Tibial nerve (tissue), 4 donors: ENCODE measurements at regions not wholly inside any gene's neighbourhood (a gene's known extent, or its start where the extent isn't known, plus 50 kb on each side); places are given as distances from the start of the nearest gene placed in this dataset.

Experiments used
- DNase-seq, 2 donors: peaks; one replicate each; pipeline ENCODE4 v3.0.0-alpha.2; 2019; ENCODE audit warnings: low spot score in 2 of 2
- H3K27ac ChIP-seq, 4 donors: fragments of 200-600 bp; sonication (generic) in 3 of 4; one replicate each; pipeline ENCODE4 v1.5.1; 2017 to 2019; ENCODE audit warnings: mild to moderate bottlenecking in 1 of 4
- H3K27me3 ChIP-seq, 2 donors: fragments of 200-600 bp; sonication (generic) in 1 of 2; one replicate each; pipeline versions ENCODE4 v1.5.1 to v1.6.0; 2017 to 2019
- H3K36me3 ChIP-seq, 3 donors: fragments of 200-600 bp; sonication (generic); one replicate each; pipeline ENCODE4 v1.5.1; 2018 to 2019
- H3K4me1 ChIP-seq, 4 donors: fragments of 200-600 bp; sonication (generic) in 3 of 4; one replicate each; pipeline ENCODE4 v1.5.1; 2017 to 2019
- H3K4me3 ChIP-seq, 4 donors: fragments of 200-600 bp; sonication (generic) in 3 of 4; one replicate each; pipeline ENCODE4 v1.5.1; 2017 to 2019; ENCODE audit warnings: mild to moderate bottlenecking in 1 of 4, moderate library complexity in 1 of 4
- H3K9me3 ChIP-seq, 4 donors: fragments of 200-600 bp; sonication (generic) in 3 of 4; one replicate each; pipeline ENCODE4 v1.5.1; 2017 to 2019
- CTCF ChIP-seq, 5 experiments: fragments of 200-600 bp in 3 of 5; fragments of 450-650 bp in 2 of 5; sonication (generic) in 3 of 5; IDR thresholded peaks; one replicate each; pipeline ENCODE4 v1.5.1; 2016 to 2019; ENCODE audit warnings: antibody characterized with exemption in 5 of 5, mild to moderate bottlenecking in 3 of 5, moderate library complexity in 2 of 5
- EP300 ChIP-seq, 2 donors: sonication (generic); formaldehyde crosslinking; IDR thresholded peaks; one replicate each; pipeline ENCODE4 v1.6.1; 2017; ENCODE audit warnings: antibody characterized with exemption in 2 of 2, mild to moderate bottlenecking in 1 of 2
- POLR2A ChIP-seq, 2 donors: fragments of 450-650 bp; IDR thresholded peaks; one replicate each; pipeline ENCODE4 v1.6.1; 2017; ENCODE audit warnings: antibody characterized with exemption in 2 of 2, mild to moderate bottlenecking in 2 of 2, moderate library complexity in 2 of 2
- WGBS, 2 donors: methylation state at CpG; one replicate each; pipeline ENCODE4 v1.1.5; 2018; 5-methylcytosine and 5-hydroxymethylcytosine counted together

DNA sequence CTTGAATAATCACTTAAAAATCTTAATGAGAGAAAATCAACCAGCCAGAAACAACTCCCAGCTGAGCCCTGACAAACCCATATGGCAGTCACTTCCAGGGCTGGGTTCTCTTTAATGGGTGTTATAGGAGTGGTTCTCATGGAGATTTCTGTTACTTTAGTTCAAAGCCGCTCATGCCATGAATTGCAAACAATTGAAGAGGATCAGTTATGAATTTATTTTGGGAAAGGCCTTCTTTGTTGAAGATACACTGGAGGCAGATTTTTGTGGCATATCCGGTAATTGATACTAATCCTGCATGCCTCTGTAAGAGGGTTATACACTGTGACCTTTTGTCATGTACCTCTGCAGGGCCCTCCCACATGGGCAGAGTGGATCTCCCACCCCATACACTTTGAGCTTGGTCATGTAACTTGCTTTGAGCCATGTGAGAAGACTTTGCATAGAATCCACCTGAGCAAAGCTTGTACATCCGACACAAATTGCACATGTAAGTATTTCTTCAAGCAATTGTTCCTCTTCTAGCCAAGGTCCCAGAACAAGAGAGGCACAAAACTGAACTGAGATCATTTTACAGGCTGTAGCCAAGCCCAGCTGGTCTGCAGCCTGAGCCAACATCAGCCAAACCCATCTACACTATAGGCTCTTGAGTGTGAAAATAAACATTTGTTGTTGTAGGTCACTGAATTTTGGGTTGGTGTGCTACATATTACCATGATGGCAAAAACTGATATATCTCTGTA lies 492.3 kb downstream of the PREX1 start:
- no peak overlapping the region for H3K4me3 ChIP-seq
- H3K27me3 ChIP-seq: no peaks in the 10 kb centered on the region
- DNase-seq: no peak
- H3K36me3 ChIP-seq: no peaks in the 10 kb centered on the region
- 74 to 77% methylated on average over 3 of the region's 3 CpGs for WGBS, 2 donors
- H3K4me1 ChIP-seq: no peaks in the 10 kb centered on the region
- no peaks in the 10 kb centered on the region for H3K9me3 ChIP-seq
- no peak for TF ChIP-seq CTCF (IDR thresholded peaks at IDR 0.05)
- no peak for TF ChIP-seq POLR2A (IDR thresholded peaks at IDR 0.05)
- no peak for TF ChIP-seq EP300 (IDR thresholded peaks at IDR 0.05)
- no peak overlapping the region for H3K27ac ChIP-seq

GRCh38 chr20:48333707-48334106 lies 494.1 kb downstream of the PREX1 start:
- Histone ChIP-seq H3K9me3 (no peaks in the 10 kb centered on the region), H3K36me3 (no peaks in the 10 kb centered on the region), H3K27me3 (no peaks in the 10 kb centered on the region), H3K27ac (no peak overlapping the region), H3K4me3 (no peak overlapping the region), H3K4me1 (no peaks in the 10 kb centered on the region)
- DNase-seq: no peak
- 85 to 90% methylated on average over 4 of the region's 4 CpGs for WGBS, 2 donors
- TF ChIP-seq EP300 (IDR thresholded peaks at IDR 0.05) (no peak), CTCF (IDR thresholded peaks at IDR 0.05) (no peak), POLR2A (IDR thresholded peaks at IDR 0.05) (no peak)

GRCh38 chr20:48332555-48332954 lies 495.2 kb downstream of the PREX1 start:
- H3K4me1 ChIP-seq: no peaks in the 10 kb centered on the region
- TF ChIP-seq EP300 (IDR thresholded peaks at IDR 0.05) (no peak), CTCF (IDR thresholded peaks at IDR 0.05) (no peak), POLR2A (IDR thresholded peaks at IDR 0.05) (no peak)
- H3K27ac ChIP-seq: no peak overlapping the region
- DNase-seq: no peak
- H3K9me3 ChIP-seq: no peaks in the 10 kb centered on the region
- H3K36me3 ChIP-seq: no peaks in the 10 kb centered on the region
- WGBS, 2 donors: 51 to 52% methylated on average over 3 of the region's 3 CpGs
- H3K27me3 ChIP-seq: no peaks in the 10 kb centered on the region
- H3K4me3 ChIP-seq: no peak overlapping the region

- TF ChIP-seq CTCF (IDR thresholded peaks at IDR 0.05) (no peak), POLR2A (IDR thresholded peaks at IDR 0.05) (no peak)
- no peaks in the 10 kb centered on the region for H3K9me3 ChIP-seq
- H3K4me1 ChIP-seq: no peaks in the 10 kb centered on the region
- H3K36me3 ChIP-seq: no peaks in the 10 kb centered on the region
- H3K27ac ChIP-seq: no peak overlapping the region
- H3K27me3 ChIP-seq: no peaks in the 10 kb centered on the region
- WGBS, 2 donors: 85 to 96% methylated on average over 1 of the region's 1 CpG
- no peak for DNase-seq
- H3K4me3 ChIP-seq: no peak overlapping the region
Observed at GRCh38 chr20:48331518-48332286, 496.1 kb downstream of the PREX1 start.
